SH-SY5Y (cell line): ENCODE measurements at regions not wholly inside any gene's neighbourhood (a gene's known extent, or its start where the extent isn't known, plus 50 kb on each side); places are given as distances from the start of the nearest gene placed in this dataset.
A peak's percentile ranks its signal among the peaks of the same experiment; 100 is the strongest.

Source experiments
- GATA2 ChIP-seq: IDR thresholded peaks from 2 replicates; pipeline ENCODE4 v1.6.1; 2011; ENCODE audit warnings: mild to moderate bottlenecking, low read depth, low read length
- GATA3 ChIP-seq: IDR thresholded peaks from 2 replicates; pipeline ENCODE4 v1.6.1; 2011; ENCODE audit warnings: low read depth, mild to moderate bottlenecking, low read length, moderate library complexity

DNA sequence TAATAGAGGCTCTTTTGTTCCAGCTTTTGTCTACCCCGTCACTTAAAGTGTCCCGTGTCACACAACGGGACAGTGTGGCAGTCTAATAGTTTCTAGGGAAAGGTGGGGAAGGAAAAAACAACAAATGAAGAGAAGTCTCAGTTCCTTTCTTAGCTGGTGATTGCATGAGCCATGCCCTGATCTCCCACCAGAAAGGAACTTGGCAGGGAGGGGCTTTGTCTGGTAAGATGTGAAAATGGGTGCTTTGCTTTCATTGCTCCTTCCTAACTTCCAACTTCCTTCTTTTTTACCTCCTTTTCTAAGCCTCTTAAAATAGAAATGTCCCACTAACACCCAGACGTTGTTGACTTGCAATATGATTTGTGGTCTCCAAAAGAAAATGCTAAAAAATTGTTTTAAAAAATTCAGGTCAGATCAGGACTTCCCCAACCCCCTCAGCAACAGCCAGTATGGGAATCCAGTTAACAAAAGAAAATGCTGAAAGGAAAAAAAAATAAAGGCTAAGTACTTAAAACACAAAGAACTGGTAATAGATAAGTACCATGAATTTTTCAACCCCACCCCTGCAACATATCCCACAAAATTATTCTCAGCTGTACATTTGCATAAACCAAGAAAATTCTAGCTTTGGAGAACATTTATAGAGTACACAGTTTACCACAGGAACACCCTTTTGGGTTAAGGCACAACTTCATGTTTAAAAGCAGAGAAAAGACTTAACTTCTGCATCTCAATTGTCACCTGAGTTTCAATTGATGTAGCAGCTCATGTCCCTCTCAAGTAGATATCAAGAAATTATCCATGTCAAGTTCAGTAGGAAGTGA is 106.2 kb downstream of the NIBAN1 start:
- no peak for TF ChIP-seq GATA3
- no peak for TF ChIP-seq GATA2

- TF ChIP-seq GATA2 (no peak), GATA3 (no peak)
These were observed 107.1 kb downstream of the NIBAN1 start for GRCh38 chr1:184866991-184867788.

GRCh38 chr1:184866586-184866985 is 107.7 kb downstream of the NIBAN1 start:
- TF ChIP-seq GATA2 = no peak
- TF ChIP-seq GATA3 = no peak

DNA sequence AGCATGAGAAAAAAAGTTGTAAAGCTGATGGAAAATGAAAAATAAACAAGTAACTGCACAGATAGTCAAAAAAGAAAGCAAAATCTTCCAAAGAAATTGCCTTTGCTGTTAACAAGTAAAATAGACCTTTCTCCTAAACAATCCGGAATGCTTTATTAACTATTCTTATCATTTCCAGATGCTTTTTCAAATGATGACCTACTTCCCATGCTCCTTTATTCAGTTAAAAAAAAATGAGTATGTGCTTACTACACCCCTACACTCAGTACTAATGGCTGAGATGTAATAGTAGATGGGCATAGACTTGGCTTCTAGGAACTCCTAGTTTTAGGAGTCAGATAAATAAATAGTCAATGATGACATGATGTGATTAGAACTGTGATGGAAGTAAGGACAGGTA is 108.5 kb downstream of the NIBAN1 start:
- TF ChIP-seq GATA2 (no peak), GATA3 (no peak)

GRCh38 chr1:184861755-184862336 is 107.2 kb upstream of the EDEM3 start:
- TF ChIP-seq GATA2 (no peak), GATA3 (no peak)

- no peak for TF ChIP-seq GATA2
- TF ChIP-seq GATA3 = no peak
These were observed 106.5 kb upstream of the EDEM3 start for GRCh38 chr1:184860985-184861754.

- TF ChIP-seq GATA3 = no peak
- no peak for TF ChIP-seq GATA2
These were observed 105.9 kb upstream of the EDEM3 start for GRCh38 chr1:184860535-184860934.

GRCh38 chr1:184859381-184860105 is 104.9 kb upstream of the EDEM3 start:
- no peak for TF ChIP-seq GATA2
- TF ChIP-seq GATA3 = no peak

DNA sequence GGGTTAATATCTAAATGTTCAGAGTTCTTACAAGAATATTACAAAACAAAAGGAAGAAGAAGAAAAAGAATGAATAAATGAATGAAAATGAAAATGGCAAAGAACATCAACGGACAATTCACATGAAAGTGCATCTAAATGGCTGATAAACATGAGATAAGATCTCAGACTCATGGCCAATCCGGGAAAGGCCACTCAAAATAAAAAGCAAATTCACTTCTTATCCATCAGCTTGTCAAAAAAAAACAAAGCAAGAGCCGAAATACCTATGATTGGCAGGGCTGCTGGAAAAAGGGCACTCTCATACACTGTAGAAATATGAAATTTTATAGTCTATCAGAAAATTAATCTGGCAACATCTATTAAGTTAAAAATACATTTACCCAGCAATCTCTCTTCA is 103.6 kb upstream of the EDEM3 start:
- TF ChIP-seq GATA2 (peak; percentile 83), GATA3 (peak; percentile 79)

DNA sequence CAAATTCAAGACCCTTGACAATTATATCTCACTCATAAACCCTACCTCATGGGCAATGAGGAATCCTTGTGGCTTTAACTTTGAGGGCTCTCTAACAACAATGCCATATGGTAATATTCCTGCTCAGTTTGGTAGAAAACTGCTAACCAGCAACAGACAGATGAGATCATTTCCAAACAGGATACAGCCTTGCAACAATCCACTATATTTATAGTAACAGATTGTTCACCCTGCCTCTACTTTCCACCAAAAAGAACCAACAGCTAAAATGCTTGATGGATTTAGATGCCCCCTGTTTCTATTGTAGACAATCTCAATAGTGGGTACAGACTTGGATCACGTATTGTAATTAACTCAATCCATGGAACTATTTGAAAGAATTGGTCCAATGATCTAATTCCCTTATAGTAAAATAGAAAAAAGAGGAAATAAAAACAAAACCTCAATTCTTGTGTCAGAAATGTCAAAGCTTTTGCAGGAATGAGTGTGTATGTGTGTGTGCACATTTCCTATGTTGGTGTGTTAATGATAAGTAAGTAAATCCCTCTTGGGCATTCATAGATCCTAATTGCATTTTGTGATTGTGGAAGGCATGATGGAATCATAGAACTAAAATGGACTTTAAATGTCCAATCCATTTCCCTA is 100.0 kb upstream of the EDEM3 start:
- no peak for TF ChIP-seq GATA2
- TF ChIP-seq GATA3 = no peak

DNA sequence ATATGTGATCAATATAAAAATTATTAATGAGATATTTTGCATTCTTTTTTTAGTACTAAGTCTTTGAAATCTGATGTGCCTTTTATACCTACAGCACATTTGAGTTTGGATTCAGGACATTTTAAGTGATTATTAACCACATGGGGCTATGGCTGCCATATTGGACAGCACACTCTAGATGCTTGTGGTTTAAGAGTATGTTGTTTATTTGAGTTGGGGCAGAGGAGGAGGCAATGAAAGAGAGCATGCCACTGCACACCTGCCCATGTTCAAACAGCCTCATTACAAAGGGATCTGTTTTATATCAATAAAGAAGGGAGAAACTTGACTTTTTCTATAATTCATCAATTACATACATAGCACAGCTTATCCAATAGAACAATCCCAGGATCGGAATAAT is 99.4 kb upstream of the EDEM3 start:
- TF ChIP-seq GATA3 (no peak), GATA2 (no peak)

DNA sequence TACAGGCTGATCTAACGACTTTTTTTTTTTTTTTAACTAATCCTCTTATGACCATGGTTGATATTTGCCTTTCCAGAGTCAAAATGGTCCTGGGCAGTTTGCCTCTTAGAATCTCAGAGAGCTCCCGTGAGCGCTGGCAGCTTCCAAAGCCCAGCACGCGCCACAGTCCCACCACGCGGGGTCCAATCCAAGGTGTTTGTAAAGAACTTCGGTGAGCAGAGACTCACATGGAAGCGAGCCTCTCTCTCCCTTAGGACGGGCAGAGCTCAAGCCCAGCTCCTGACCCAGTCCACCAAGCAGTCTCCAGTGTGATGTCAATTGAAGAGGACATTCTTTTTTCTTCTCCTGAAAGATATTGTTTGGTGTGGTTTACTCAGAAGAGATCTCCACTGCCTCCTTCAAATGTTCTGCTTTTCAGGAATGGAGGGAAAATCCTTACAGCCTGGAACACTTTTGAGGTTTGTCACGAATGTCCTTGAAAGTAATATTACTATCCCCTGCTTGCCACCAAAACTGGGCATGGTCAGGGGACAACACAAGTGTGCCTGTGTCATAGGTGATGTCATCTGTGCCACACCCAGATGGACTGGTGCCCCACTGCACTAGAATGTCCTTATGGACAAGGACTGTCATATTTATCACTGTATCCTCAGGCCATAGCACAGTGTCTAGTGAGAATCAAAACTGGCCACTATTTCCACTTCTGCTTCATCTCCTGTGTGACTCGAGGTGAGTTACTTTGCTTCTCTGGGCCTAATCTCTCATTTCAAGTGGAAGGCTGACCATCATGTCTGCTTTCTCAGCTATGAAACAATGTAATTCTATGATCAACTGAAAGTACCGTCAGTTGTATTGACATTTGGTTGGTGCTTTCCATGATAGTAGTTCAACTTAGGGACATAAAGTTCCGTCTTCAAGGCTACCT is 97.4 kb upstream of the EDEM3 start:
- no peak for TF ChIP-seq GATA2
- no peak for TF ChIP-seq GATA3
